Mesendoderm (in vitro differentiated cells): ENCODE measurements at regions not wholly inside any gene's neighbourhood (a gene's known extent, or its start where the extent isn't known, plus 50 kb on each side); places are given as distances from the start of the nearest gene placed in this dataset.
A peak's percentile ranks its signal among the peaks of the same experiment; 100 is the strongest.

Experiments
- DNase-seq: peaks from one replicate; pipeline ENCODE4 v3.0.0; 2013
- H2AK5ac ChIP-seq: 2 replicates; pipeline ENCODE4 v1.6.1; 2013; ENCODE audit warnings: low read length, inconsistent platforms
- H2BK120ac ChIP-seq: 2 replicates; pipeline ENCODE4 v1.6.1; 2013; ENCODE audit warnings: low read depth, mild to moderate bottlenecking, low read length, moderate library complexity, mixed read lengths
- H2BK15ac ChIP-seq: replicated peaks from 2 replicates; pipeline ENCODE4 v1.6.1; 2013; ENCODE audit warnings: low read depth, mild to moderate bottlenecking, moderate library complexity
- H2BK5ac ChIP-seq: 2 replicates; pipeline ENCODE4 v1.6.1; 2013; ENCODE audit warnings: low read length, inconsistent platforms
- H3K18ac ChIP-seq: 2 replicates; pipeline ENCODE4 v1.6.1; 2013; ENCODE audit warnings: mild to moderate bottlenecking, low read length, mixed read lengths
- H3K23ac ChIP-seq: one replicate; pipeline ENCODE4 v1.6.1; 2013; ENCODE audit warnings: low read length
- H3K27ac ChIP-seq: 2 replicates; pipeline ENCODE4 v1.5.1; 2013; ENCODE audit warnings: low read depth, mild to moderate bottlenecking, inconsistent platforms, low read length, moderate library complexity
- H3K27me3 ChIP-seq: 2 replicates; pipeline ENCODE4 v1.6.1; 2013; ENCODE audit warnings: low read length, control low read depth, mild to moderate bottlenecking, inconsistent platforms; ENCODE audit not compliant: insufficient read depth, poor library complexity
- H3K36me3 ChIP-seq: 2 replicates; pipeline ENCODE4 v1.6.1; 2013; ENCODE audit warnings: low read length, inconsistent platforms; ENCODE audit not compliant: control insufficient read depth, insufficient read depth
- H3K4ac ChIP-seq: one replicate; pipeline ENCODE4 v1.6.1; 2013; ENCODE audit warnings: low read depth, mild to moderate bottlenecking, low read length, moderate library complexity
- H3K4me1 ChIP-seq: 2 replicates; pipeline ENCODE4 v1.6.1; 2013; ENCODE audit warnings: low read depth, low read length, inconsistent platforms; ENCODE audit not compliant: control insufficient read depth
- H3K4me2 ChIP-seq: 2 replicates; pipeline ENCODE4 v1.6.1; 2013; ENCODE audit warnings: low read length
- H3K4me3 ChIP-seq: 2 replicates; pipeline ENCODE4 v1.5.1; 2013; ENCODE audit warnings: mild to moderate bottlenecking, low read length
- H3K56ac ChIP-seq: one replicate; pipeline ENCODE4 v1.6.1; 2013; ENCODE audit warnings: low read length
- H3K79me1 ChIP-seq: 2 replicates; pipeline ENCODE4 v1.6.1; 2013; ENCODE audit warnings: low read length, inconsistent platforms
- H3K79me2 ChIP-seq: 2 replicates; pipeline ENCODE4 v1.6.1; 2013; ENCODE audit warnings: mild to moderate bottlenecking, low read length; ENCODE audit not compliant: control insufficient read depth, insufficient read depth
- H3K9ac ChIP-seq: 2 replicates; pipeline ENCODE4 v1.6.1; 2013; ENCODE audit warnings: low read length, inconsistent platforms
- H4K5ac ChIP-seq: one replicate; pipeline ENCODE4 v1.6.1; 2013; ENCODE audit warnings: low read length
- H4K8ac ChIP-seq: one replicate; pipeline ENCODE4 v1.6.1; 2013; ENCODE audit warnings: low read depth, mild to moderate bottlenecking, control low read depth, low read length, moderate library complexity
- WGBS: extraction: QIAGEN DNeasy Blood & Tissue Kit; methylation state at CpG from one replicate; pipeline ENCODE4 v1.1.7; 2013; ENCODE audit warnings: low lambda C conversion rate, missing lambda C conversion rate; ENCODE audit not compliant: insufficient coverage; ENCODE audit errors: extremely low coverage; 5-methylcytosine and 5-hydroxymethylcytosine counted together

DNA sequence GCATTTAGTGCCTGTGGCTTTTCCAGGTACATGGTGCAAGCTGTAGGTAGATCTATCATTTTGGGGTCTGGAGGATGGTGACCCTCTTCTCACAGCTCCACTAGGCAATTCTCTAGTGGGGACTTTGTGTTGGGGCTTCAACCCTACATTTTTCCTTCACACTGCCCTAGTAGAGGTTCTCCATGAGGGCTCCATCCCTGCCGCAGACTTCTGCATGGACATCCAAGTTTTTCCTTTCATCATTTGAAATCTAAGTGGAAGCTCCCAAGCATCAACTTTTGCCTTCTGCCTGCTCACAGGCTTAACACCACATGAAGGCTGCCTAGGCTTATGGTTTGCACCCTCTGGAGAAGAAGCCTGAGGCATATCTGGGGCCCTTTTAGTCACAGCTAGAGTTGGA lies 492.7 kb downstream of the PIK3C3 start:
- Histone ChIP-seq H3K79me2 (no peaks in the 10 kb centered on the region), H3K4me2 (no peak overlapping the region), H2BK120ac (no peak overlapping the region), H4K8ac (no peak overlapping the region), H3K36me3 (no peaks in the 10 kb centered on the region), H3K27ac (no peak overlapping the region), H2BK5ac (no peak overlapping the region), H2BK15ac (no peak overlapping the region), H3K18ac (no peak overlapping the region), H3K4ac (no peak overlapping the region), H3K79me1 (no peaks in the 10 kb centered on the region), H3K23ac (no peak overlapping the region), H4K5ac (no peak overlapping the region), H3K4me3 (no peak overlapping the region), H3K9ac (no peak overlapping the region), H3K56ac (no peak overlapping the region), H3K27me3 (no peaks in the 10 kb centered on the region), H2AK5ac (no peak overlapping the region), H3K4me1 (no peaks in the 10 kb centered on the region)
- peak; percentile 13 for DNase-seq
- whole genome bisulfite sequencing, result no CpG with 5 or more reads among the region's 1 CpG

DNA sequence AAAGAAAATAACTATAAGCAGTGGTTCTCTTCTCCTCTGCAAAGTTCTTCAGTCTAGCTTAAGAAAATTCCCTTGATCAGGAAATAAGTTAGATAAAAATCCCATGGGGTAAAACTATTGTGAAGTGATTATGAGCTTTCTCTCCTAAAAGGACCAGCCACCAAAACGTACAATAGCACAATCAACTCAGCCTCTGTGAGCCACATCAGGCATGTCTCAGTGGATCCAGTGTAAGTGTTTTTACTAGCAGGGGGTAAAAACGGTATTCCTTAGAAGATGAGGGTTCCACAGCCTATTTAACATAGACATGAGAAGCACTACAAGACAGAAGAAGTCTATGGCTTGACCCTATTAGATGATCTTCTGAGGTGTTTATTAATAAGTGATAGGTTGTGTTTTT lies 503.2 kb downstream of the PIK3C3 start:
- Histone ChIP-seq H2BK5ac (no peak overlapping the region), H3K4me3 (no peak overlapping the region), H3K79me2 (no peaks in the 10 kb centered on the region), H2BK15ac (no peak overlapping the region), H3K27ac (no peak overlapping the region), H3K36me3 (no peaks in the 10 kb centered on the region), H3K4me2 (no peak overlapping the region), H2AK5ac (no peak overlapping the region), H4K5ac (no peak overlapping the region), H2BK120ac (no peak overlapping the region), H3K9ac (no peak overlapping the region), H3K23ac (no peak overlapping the region), H3K79me1 (no peaks in the 10 kb centered on the region), H4K8ac (no peak overlapping the region), H3K56ac (no peak overlapping the region), H3K18ac (no peak overlapping the region), H3K27me3 (no peaks in the 10 kb centered on the region), H3K4me1 (no peaks in the 10 kb centered on the region), H3K4ac (no peak overlapping the region)
- peak; percentile 60 for DNase-seq
- no CpG with 5 or more reads among the region's 2 CpGs for WGBS

DNA sequence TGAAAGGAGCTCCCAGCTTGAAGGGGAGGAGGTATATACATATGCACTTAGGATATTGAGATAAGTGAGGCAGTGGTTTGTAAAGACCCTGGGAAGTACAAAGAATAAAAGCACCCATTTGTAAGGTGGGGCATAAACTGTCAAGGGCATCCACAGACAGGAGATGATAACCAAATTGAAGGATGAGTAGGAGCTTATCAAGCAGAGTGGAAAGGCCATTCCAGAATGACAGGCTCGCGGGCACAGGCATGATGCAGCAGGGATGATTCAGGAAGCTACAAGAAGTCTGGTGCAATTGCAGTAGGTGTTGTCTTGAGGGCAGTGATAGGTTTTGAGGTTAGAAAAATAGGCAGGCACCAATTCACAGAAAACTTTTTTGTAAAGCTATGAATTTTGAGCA lies 504.8 kb downstream of the PIK3C3 start:
- peak; percentile 46 for DNase-seq
- Histone ChIP-seq H3K4me3 (no peak overlapping the region), H3K9ac (no peak overlapping the region)

DNA sequence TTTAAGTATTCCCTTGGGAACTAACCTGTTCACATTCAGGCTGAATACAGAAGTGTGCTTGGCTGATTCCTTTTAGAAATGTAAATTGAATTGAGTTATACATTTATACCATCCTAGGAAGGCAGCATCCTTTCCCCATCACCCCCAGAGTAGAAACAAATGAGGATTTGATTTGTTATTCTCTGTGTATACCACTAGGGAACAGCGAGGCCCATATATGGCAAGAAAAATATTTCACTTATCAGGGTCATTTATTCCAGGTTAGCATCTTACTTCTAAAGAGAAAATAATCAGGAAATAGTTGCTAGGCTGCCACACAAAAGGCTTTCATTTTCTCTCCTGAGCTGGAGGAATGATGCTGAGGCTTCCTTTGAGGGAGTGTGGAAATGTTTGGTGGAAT lies 516.9 kb downstream of the PIK3C3 start:
- no peak for DNase-seq
- H2BK120ac ChIP-seq, result no peak overlapping the region
- H3K4me3 ChIP-seq, result no peak overlapping the region
- no peaks in the 10 kb centered on the region for H3K4me1 ChIP-seq
- H3K4ac ChIP-seq, result no peak overlapping the region
- no peak overlapping the region for H3K9ac ChIP-seq
- H3K36me3 ChIP-seq, result no peaks in the 10 kb centered on the region
- no peak overlapping the region for H2BK15ac ChIP-seq
- no peak overlapping the region for H3K27ac ChIP-seq
- H3K27me3 ChIP-seq, result no peaks in the 10 kb centered on the region
- no peak overlapping the region for H3K56ac ChIP-seq
- no peak overlapping the region for H2BK5ac ChIP-seq
- no peak overlapping the region for H4K5ac ChIP-seq
- H3K18ac ChIP-seq, result no peak overlapping the region
- no peak overlapping the region for H4K8ac ChIP-seq
- H2AK5ac ChIP-seq, result no peak overlapping the region
- no peaks in the 10 kb centered on the region for H3K79me1 ChIP-seq
- no peak overlapping the region for H3K23ac ChIP-seq
- no CpG with 5 or more reads among the region's 1 CpG for WGBS
- H3K79me2 ChIP-seq, result no peaks in the 10 kb centered on the region
- no peak overlapping the region for H3K4me2 ChIP-seq

More for the DNA sequence above, 504.8 kb downstream of the PIK3C3 start:
- no peak overlapping the region for H3K23ac ChIP-seq
- no peaks in the 10 kb centered on the region for H3K4me1 ChIP-seq
- no peak overlapping the region for H4K5ac ChIP-seq
- H3K79me1 ChIP-seq, result no peaks in the 10 kb centered on the region
- H2BK15ac ChIP-seq, result no peak overlapping the region
- H3K36me3 ChIP-seq, result no peaks in the 10 kb centered on the region
- no peak overlapping the region for H3K4ac ChIP-seq
- H4K8ac ChIP-seq, result no peak overlapping the region
- no peak overlapping the region for H3K4me2 ChIP-seq
- H2BK5ac ChIP-seq, result no peak overlapping the region
- no CpG with 5 or more reads among the region's 2 CpGs for whole genome bisulfite sequencing
- no peak overlapping the region for H3K18ac ChIP-seq
- H3K79me2 ChIP-seq, result no peaks in the 10 kb centered on the region
- H2BK120ac ChIP-seq, result no peak overlapping the region
- H2AK5ac ChIP-seq, result no peak overlapping the region
- no peak overlapping the region for H3K56ac ChIP-seq
- no peak overlapping the region for H3K27ac ChIP-seq
- H3K27me3 ChIP-seq, result no peaks in the 10 kb centered on the region

DNA sequence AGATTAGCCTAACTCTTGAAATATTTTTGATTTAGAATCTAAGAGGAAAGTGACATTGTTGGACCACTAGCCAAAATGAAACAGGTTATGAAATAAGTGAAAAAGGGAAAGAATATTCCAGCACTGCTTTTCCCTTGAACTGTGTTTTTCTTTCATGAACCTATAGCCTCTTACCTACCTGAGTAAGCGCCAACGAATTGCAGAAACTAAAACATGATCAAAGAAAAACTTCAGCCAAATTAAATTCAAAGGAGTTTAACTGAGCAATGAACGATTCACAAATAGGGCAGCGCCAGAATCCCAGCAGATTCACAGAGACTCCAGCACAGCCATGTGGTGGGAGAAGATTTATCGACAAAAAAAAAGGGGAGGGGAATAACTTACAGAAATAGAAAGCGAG lies 518.6 kb downstream of the PIK3C3 start:
- Histone ChIP-seq H3K4ac (no peak overlapping the region), H3K79me2 (no peaks in the 10 kb centered on the region), H2AK5ac (no peak overlapping the region), H2BK120ac (no peak overlapping the region), H4K8ac (no peak overlapping the region), H3K56ac (no peak overlapping the region), H3K23ac (no peak overlapping the region), H3K4me2 (no peak overlapping the region), H4K5ac (no peak overlapping the region), H3K79me1 (no peaks in the 10 kb centered on the region), H3K9ac (no peak overlapping the region), H3K4me1 (no peaks in the 10 kb centered on the region), H3K36me3 (no peaks in the 10 kb centered on the region), H3K4me3 (no peak overlapping the region), H2BK15ac (no peak overlapping the region), H3K27me3 (no peaks in the 10 kb centered on the region), H3K27ac (no peak overlapping the region), H3K18ac (no peak overlapping the region), H2BK5ac (no peak overlapping the region)
- no peak for DNase-seq
- WGBS, result no CpG with 5 or more reads among the region's 6 CpGs

DNA sequence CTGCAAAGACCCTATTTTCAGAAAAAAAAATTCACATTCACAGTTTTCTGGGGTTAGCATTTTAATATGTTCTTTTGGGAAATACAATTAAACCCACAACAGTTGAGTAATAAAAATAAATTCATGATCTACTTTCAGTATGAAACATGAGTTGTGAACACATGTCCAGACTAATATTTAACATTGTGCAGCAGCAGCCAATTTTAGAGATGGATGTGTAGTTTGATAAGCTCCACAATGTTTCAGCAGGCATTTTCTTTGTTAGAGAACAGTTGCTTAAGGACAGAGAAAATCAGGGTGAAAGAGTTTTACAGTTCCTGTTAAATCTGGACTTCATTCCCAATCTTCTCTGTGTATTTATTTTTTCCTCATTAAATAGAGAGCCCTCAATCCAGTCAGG lies 519.5 kb downstream of the PIK3C3 start:
- H4K8ac ChIP-seq, result no peak overlapping the region
- H3K56ac ChIP-seq, result no peak overlapping the region
- H3K18ac ChIP-seq, result no peak overlapping the region
- H3K79me2 ChIP-seq, result no peaks in the 10 kb centered on the region
- no peak overlapping the region for H2BK120ac ChIP-seq
- no peak overlapping the region for H2BK5ac ChIP-seq
- H3K79me1 ChIP-seq, result no peaks in the 10 kb centered on the region
- H3K4me3 ChIP-seq, result no peak overlapping the region
- no peak overlapping the region for H2AK5ac ChIP-seq
- H3K36me3 ChIP-seq, result no peaks in the 10 kb centered on the region
- H3K4ac ChIP-seq, result no peak overlapping the region
- no peak overlapping the region for H4K5ac ChIP-seq
- no peak overlapping the region for H3K23ac ChIP-seq
- H3K9ac ChIP-seq, result no peak overlapping the region
- H3K27me3 ChIP-seq, result no peaks in the 10 kb centered on the region
- no peaks in the 10 kb centered on the region for H3K4me1 ChIP-seq
- H2BK15ac ChIP-seq, result no peak overlapping the region
- H3K4me2 ChIP-seq, result no peak overlapping the region
- DNase-seq, result no peak
- H3K27ac ChIP-seq, result no peak overlapping the region
